Skin of body (tissue), 1 donor: ENCODE measurements at regions not wholly inside any gene's neighbourhood (a gene's known extent, or its start where the extent isn't known, plus 50 kb on each side); places are given as distances from the start of the nearest gene placed in this dataset.
A peak's percentile ranks its signal among the peaks of the same experiment; 100 is the strongest.

Experiments
- DNase-seq: peaks from one replicate; lab custom pipeline; 2025; lab: John Stamatoyannopoulos, UW

GRCh38 chr2:198710562-198710961 is 747.2 kb downstream of the SATB2 start:
- no peak for DNase-seq

- DNase-seq: peak; percentile 64
Observed at GRCh38 chr2:198706476-198707082, 751.2 kb downstream of the SATB2 start.

- DNase-seq: no peak
Observed at GRCh38 chr2:198703281-198703680, 754.5 kb downstream of the SATB2 start.

GRCh38 chr2:198702796-198703195 is 754.9 kb downstream of the SATB2 start:
- DNase-seq: no peak

- no peak for DNase-seq
Observed at GRCh38 chr2:198701481-198701880, 756.3 kb downstream of the SATB2 start.

GRCh38 chr2:198700319-198700718 is 757.4 kb downstream of the SATB2 start:
- no peak for DNase-seq

- no peak for DNase-seq
Observed at GRCh38 chr2:198698230-198698629, 759.5 kb downstream of the SATB2 start.

- DNase-seq: no peak
Observed at GRCh38 chr2:198697794-198698193, 759.9 kb downstream of the SATB2 start.

GRCh38 chr2:198697218-198697617 is 760.5 kb downstream of the SATB2 start:
- no peak for DNase-seq

GRCh38 chr2:198695879-198696278 is 761.9 kb downstream of the SATB2 start:
- no peak for DNase-seq

- DNase-seq: no peak
Observed at GRCh38 chr2:198692907-198693510, 764.7 kb downstream of the SATB2 start.

- no peak for DNase-seq
Observed at GRCh38 chr2:198691236-198691635, 766.5 kb downstream of the SATB2 start.

GRCh38 chr2:198664321-198664720 is 793.4 kb downstream of the SATB2 start:
- no peak for DNase-seq

- DNase-seq: peak; percentile 36
Observed at GRCh38 chr2:198662905-198663304, 794.8 kb downstream of the SATB2 start.

- no peak for DNase-seq
Observed at GRCh38 chr2:198660501-198660900, 797.2 kb downstream of the SATB2 start.

GRCh38 chr2:198659096-198659870 is 798.5 kb downstream of the SATB2 start:
- DNase-seq: peak; percentile 56

- no peak for DNase-seq
Observed at GRCh38 chr2:198657512-198658121, 800.1 kb downstream of the SATB2 start.

GRCh38 chr2:198656869-198657268 is 800.9 kb downstream of the SATB2 start:
- DNase-seq: no peak

GRCh38 chr2:198654646-198655045 is 803.1 kb downstream of the SATB2 start:
- DNase-seq: no peak

GRCh38 chr2:198653311-198653710 is 804.4 kb downstream of the SATB2 start:
- no peak for DNase-seq

GRCh38 chr2:198652461-198652860 is 805.3 kb downstream of the SATB2 start:
- no peak for DNase-seq

- DNase-seq: no peak
Observed at GRCh38 chr2:198645816-198646215, 811.9 kb downstream of the SATB2 start.
